ENCODE measurements at regions not wholly inside any gene's neighbourhood (a gene's known extent, or its start where the extent isn't known, plus 50 kb on each side); places are given as distances from the start of the nearest gene placed in this dataset.

- H3K27me3 ChIP-seq (ENCODE audit: insufficient read depth, low read length), result no peaks in the 10 kb centered on the region
- ChIA-PET CTCF (ENCODE audit: partially characterized antibody) (no interaction called here), POLR2A (ENCODE audit: partially characterized antibody) (no interaction called here)
- intact Hi-C loops (cut with micrococcal nuclease), result no loop called here
- H3K4me1 ChIP-seq (ENCODE audit: insufficient read depth, low read length), result no peaks in the 10 kb centered on the region
- no peak overlapping the region for H3K27ac ChIP-seq (ENCODE audit: low read depth, low read length)
- Mint-ChIP-seq H3K27ac (no peak overlapping the region), H3K4me1 (no peaks in the 10 kb centered on the region), H3K9me3 (no peaks in the 10 kb centered on the region), H3K36me3 (no peaks in the 10 kb centered on the region), H3K27me3 (peaks cover 7 to 22% of the 10 kb centered on the region in 2 donors), H3K4me3 (no peak overlapping the region)
- no peaks in the 10 kb centered on the region for H3K36me3 ChIP-seq (ENCODE audit: insufficient read depth, low read length)
- H3K4me3 ChIP-seq (ENCODE audit: low read length in 2 of 2), result no peak overlapping the region
- H3K9me3 ChIP-seq (ENCODE audit: control insufficient read depth in 1 of 2, low read length in 2 of 2), result no peaks in the 10 kb centered on the region
- DNase-seq, result no peak
These were observed 123.2 kb upstream of the FGF3 start for GRCh38 chr11:69942333-69942820.

GRCh38 chr11:69943066-69943465, 123.8 kb upstream of the FGF3 start:
- no peaks in the 10 kb centered on the region for H3K36me3 Mint-ChIP-seq
- no peaks in the 10 kb centered on the region for H3K4me1 ChIP-seq (ENCODE audit: insufficient read depth, low read length)
- H3K4me3 Mint-ChIP-seq, result no peak overlapping the region
- CTCF ChIA-PET (ENCODE audit: partially characterized antibody), result no interaction called here
- DNase-seq, result no peak
- peaks cover 7 to 26% of the 10 kb centered on the region in 2 donors for H3K27me3 Mint-ChIP-seq
- no peak overlapping the region for H3K27ac Mint-ChIP-seq
- H3K9me3 ChIP-seq (ENCODE audit: control insufficient read depth in 1 of 2, low read length in 2 of 2), result no peaks in the 10 kb centered on the region
- H3K4me3 ChIP-seq (ENCODE audit: low read length in 2 of 2), result no peak overlapping the region
- no peaks in the 10 kb centered on the region for H3K27me3 ChIP-seq (ENCODE audit: insufficient read depth, low read length)
- H3K27ac ChIP-seq (ENCODE audit: low read depth, low read length), result no peak overlapping the region
- POLR2A ChIA-PET (ENCODE audit: partially characterized antibody), result no interaction called here
- intact Hi-C loops (cut with micrococcal nuclease), result no loop called here
- no peaks in the 10 kb centered on the region for H3K36me3 ChIP-seq (ENCODE audit: insufficient read depth, low read length)
- H3K4me1 Mint-ChIP-seq, result no peaks in the 10 kb centered on the region
- H3K9me3 Mint-ChIP-seq, result no peaks in the 10 kb centered on the region

GRCh38 chr11:69943506-69943905, 124.3 kb upstream of the FGF3 start:
- intact Hi-C loops (cut with micrococcal nuclease), result no loop called here

GRCh38 chr11:69944146-69944795, 125.1 kb upstream of the FGF3 start:
- no peaks in the 10 kb centered on the region for H3K36me3 Mint-ChIP-seq
- Histone ChIP-seq H3K4me1 (ENCODE audit: insufficient read depth, low read length) (no peaks in the 10 kb centered on the region), H3K27me3 (ENCODE audit: insufficient read depth, low read length) (no peaks in the 10 kb centered on the region), H3K27ac (ENCODE audit: low read depth, low read length) (no peak overlapping the region), H3K36me3 (ENCODE audit: insufficient read depth, low read length) (no peaks in the 10 kb centered on the region), H3K9me3 (ENCODE audit: control insufficient read depth in 1 of 2, low read length in 2 of 2) (no peaks in the 10 kb centered on the region), H3K4me3 (ENCODE audit: low read length in 2 of 2) (no peak overlapping the region)
- CTCF ChIA-PET (ENCODE audit: partially characterized antibody), result no interaction called here
- no peak for DNase-seq
- H3K27ac Mint-ChIP-seq, result no peak overlapping the region
- intact Hi-C loops (cut with micrococcal nuclease), result no loop called here
- no peak overlapping the region for H3K4me3 Mint-ChIP-seq
- no peaks in the 10 kb centered on the region for H3K4me1 Mint-ChIP-seq
- peaks cover 0 to 2% (median 0%) of the 10 kb centered on the region in 8 donors for H3K9me3 Mint-ChIP-seq
- POLR2A ChIA-PET (ENCODE audit: partially characterized antibody), result no interaction called here
- H3K27me3 Mint-ChIP-seq, result peaks cover 7 to 26% of the 10 kb centered on the region in 2 donors

More at GRCh38 chr11:69943506-69943905, 124.3 kb upstream of the FGF3 start:
- Histone ChIP-seq H3K4me1 (ENCODE audit: insufficient read depth, low read length) (no peaks in the 10 kb centered on the region), H3K27ac (ENCODE audit: low read depth, low read length) (no peak overlapping the region), H3K36me3 (ENCODE audit: insufficient read depth, low read length) (no peaks in the 10 kb centered on the region), H3K9me3 (ENCODE audit: control insufficient read depth in 1 of 2, low read length in 2 of 2) (no peaks in the 10 kb centered on the region), H3K27me3 (ENCODE audit: insufficient read depth, low read length) (no peaks in the 10 kb centered on the region), H3K4me3 (ENCODE audit: low read length in 2 of 2) (no peak overlapping the region)
- Mint-ChIP-seq H3K9me3 (no peaks in the 10 kb centered on the region), H3K36me3 (no peaks in the 10 kb centered on the region), H3K4me3 (no peak overlapping the region), H3K27ac (no peak overlapping the region), H3K4me1 (no peaks in the 10 kb centered on the region), H3K27me3 (peaks cover 7 to 26% of the 10 kb centered on the region in 2 donors)
- no peak for DNase-seq
- POLR2A ChIA-PET (ENCODE audit: partially characterized antibody), result no interaction called here
- CTCF ChIA-PET (ENCODE audit: partially characterized antibody), result no interaction called here

- no peak for DNase-seq
- Mint-ChIP-seq H3K9me3 (peaks cover 0 to 2% (median 0%) of the 10 kb centered on the region in 8 donors), H3K4me3 (no peak overlapping the region), H3K27ac (no peak overlapping the region), H3K27me3 (peaks cover 7 to 26% of the 10 kb centered on the region in 2 donors), H3K36me3 (no peaks in the 10 kb centered on the region), H3K4me1 (no peaks in the 10 kb centered on the region)
- Histone ChIP-seq H3K27ac (ENCODE audit: low read depth, low read length) (no peak overlapping the region), H3K4me3 (ENCODE audit: low read length in 2 of 2) (no peak overlapping the region), H3K9me3 (ENCODE audit: control insufficient read depth in 1 of 2, low read length in 2 of 2) (no peaks in the 10 kb centered on the region), H3K36me3 (ENCODE audit: insufficient read depth, low read length) (no peaks in the 10 kb centered on the region), H3K27me3 (ENCODE audit: insufficient read depth, low read length) (no peaks in the 10 kb centered on the region), H3K4me1 (ENCODE audit: insufficient read depth, low read length) (no peaks in the 10 kb centered on the region)
- ChIA-PET CTCF (ENCODE audit: partially characterized antibody) (no interaction called here), POLR2A (ENCODE audit: partially characterized antibody) (no interaction called here)
- intact Hi-C loops (cut with micrococcal nuclease), result no loop called here
These were observed 125.9 kb upstream of the FGF3 start for GRCh38 chr11:69945157-69945556.

- H3K36me3 ChIP-seq (ENCODE audit: insufficient read depth, low read length), result no peaks in the 10 kb centered on the region
- H3K9me3 ChIP-seq (ENCODE audit: control insufficient read depth in 1 of 2, low read length in 2 of 2), result no peaks in the 10 kb centered on the region
- CTCF ChIA-PET (ENCODE audit: partially characterized antibody), result no interaction called here
- H3K4me1 Mint-ChIP-seq, result no peaks in the 10 kb centered on the region
- no peaks in the 10 kb centered on the region for H3K36me3 Mint-ChIP-seq
- no peaks in the 10 kb centered on the region for H3K4me1 ChIP-seq (ENCODE audit: insufficient read depth, low read length)
- peaks cover 5 to 18% of the 10 kb centered on the region in 2 donors for H3K27me3 Mint-ChIP-seq
- no peaks in the 10 kb centered on the region for H3K27me3 ChIP-seq (ENCODE audit: insufficient read depth, low read length)
- intact Hi-C loops (cut with micrococcal nuclease), result no loop called here
- no peak overlapping the region for H3K27ac ChIP-seq (ENCODE audit: low read depth, low read length)
- POLR2A ChIA-PET (ENCODE audit: partially characterized antibody), result no interaction called here
- no peak overlapping the region for H3K27ac Mint-ChIP-seq
- DNase-seq, result no peak
- no peak overlapping the region for H3K4me3 Mint-ChIP-seq
- peaks cover 0 to 3% (median 0%) of the 10 kb centered on the region in 8 donors for H3K9me3 Mint-ChIP-seq
- H3K4me3 ChIP-seq (ENCODE audit: low read length in 2 of 2), result no peak overlapping the region
These were observed 128.0 kb upstream of the FGF3 start for GRCh38 chr11:69947059-69947792.

- no peaks in the 10 kb centered on the region for H3K4me1 Mint-ChIP-seq
- no peak for DNase-seq
- H3K9me3 ChIP-seq (ENCODE audit: control insufficient read depth in 1 of 2, low read length in 2 of 2), result no peaks in the 10 kb centered on the region
- ChIA-PET CTCF (ENCODE audit: partially characterized antibody) (no interaction called here), POLR2A (ENCODE audit: partially characterized antibody) (no interaction called here)
- no peak overlapping the region for H3K27ac Mint-ChIP-seq
- no peaks in the 10 kb centered on the region for H3K36me3 Mint-ChIP-seq
- H3K9me3 Mint-ChIP-seq, result peaks cover 0 to 3% (median 0%) of the 10 kb centered on the region in 8 donors
- no peaks in the 10 kb centered on the region for H3K27me3 ChIP-seq (ENCODE audit: insufficient read depth, low read length)
- H3K4me1 ChIP-seq (ENCODE audit: insufficient read depth, low read length), result no peaks in the 10 kb centered on the region
- peaks cover 2 to 13% of the 10 kb centered on the region in 2 donors for H3K27me3 Mint-ChIP-seq
- H3K36me3 ChIP-seq (ENCODE audit: insufficient read depth, low read length), result no peaks in the 10 kb centered on the region
- H3K4me3 Mint-ChIP-seq, result no peak overlapping the region
- H3K4me3 ChIP-seq (ENCODE audit: low read length in 2 of 2), result no peak overlapping the region
- H3K27ac ChIP-seq (ENCODE audit: low read depth, low read length), result no peak overlapping the region
- intact Hi-C loops (cut with micrococcal nuclease), result no loop called here
These were observed 128.6 kb upstream of the FGF3 start for GRCh38 chr11:69947793-69948255.

All from CD4-positive, alpha-beta memory T cell (primary cell).